ENCODE measurements at regions not wholly inside any gene's neighbourhood (a gene's known extent, or its start where the extent isn't known, plus 50 kb on each side); places are given as distances from the start of the nearest gene placed in this dataset.

DNA sequence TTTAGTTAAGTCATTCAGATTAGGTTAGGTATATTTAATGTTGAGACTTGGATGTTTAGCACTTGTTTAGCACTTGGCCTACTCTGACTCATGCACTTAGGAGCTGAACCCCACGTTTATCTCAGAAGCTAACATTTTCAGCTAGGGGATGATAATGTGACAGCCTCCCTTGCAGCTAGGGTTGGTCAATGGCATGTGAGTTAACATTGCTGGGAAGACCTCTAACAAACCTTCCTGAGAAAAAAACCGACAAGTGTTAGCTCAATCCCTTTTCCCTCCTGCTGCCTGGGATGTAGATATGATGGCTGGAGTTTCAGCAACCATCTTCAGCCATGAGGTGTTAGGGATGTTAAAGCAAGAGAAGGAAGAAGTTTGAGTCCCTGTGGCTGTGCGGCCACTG lies 185.0 kb upstream of the FOXF1 start:
- no peak for TF ChIP-seq BRCA1 (IDR thresholded peaks at IDR 0.05; ENCODE audit: low read depth, low read length)
- TF ChIP-seq GABPA (IDR thresholded peaks at IDR 0.05; ENCODE audit: low read depth), result no peak
- TF ChIP-seq ETV6 (conservative IDR thresholded peaks at IDR 0.05 in 1 of 2, IDR thresholded peaks at IDR 0.05 in 1 of 2; ENCODE audit: borderline replicate concordance in 1 of 2, low read depth in 1 of 2), result no peak
- TF ChIP-seq, protein P1, sequence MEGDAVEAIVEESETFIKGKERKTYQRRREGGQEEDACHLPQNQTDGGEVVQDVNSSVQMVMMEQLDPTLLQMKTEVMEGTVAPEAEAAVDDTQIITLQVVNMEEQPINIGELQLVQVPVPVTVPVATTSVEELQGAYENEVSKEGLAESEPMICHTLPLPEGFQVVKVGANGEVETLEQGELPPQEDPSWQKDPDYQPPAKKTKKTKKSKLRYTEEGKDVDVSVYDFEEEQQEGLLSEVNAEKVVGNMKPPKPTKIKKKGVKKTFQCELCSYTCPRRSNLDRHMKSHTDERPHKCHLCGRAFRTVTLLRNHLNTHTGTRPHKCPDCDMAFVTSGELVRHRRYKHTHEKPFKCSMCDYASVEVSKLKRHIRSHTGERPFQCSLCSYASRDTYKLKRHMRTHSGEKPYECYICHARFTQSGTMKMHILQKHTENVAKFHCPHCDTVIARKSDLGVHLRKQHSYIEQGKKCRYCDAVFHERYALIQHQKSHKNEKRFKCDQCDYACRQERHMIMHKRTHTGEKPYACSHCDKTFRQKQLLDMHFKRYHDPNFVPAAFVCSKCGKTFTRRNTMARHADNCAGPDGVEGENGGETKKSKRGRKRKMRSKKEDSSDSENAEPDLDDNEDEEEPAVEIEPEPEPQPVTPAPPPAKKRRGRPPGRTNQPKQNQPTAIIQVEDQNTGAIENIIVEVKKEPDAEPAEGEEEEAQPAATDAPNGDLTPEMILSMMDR (IDR thresholded peaks at IDR 0.05 in 2 of 3, conservative IDR thresholded peaks at IDR 0.05 in 1 of 3; ENCODE audit: control insufficient read depth in 2 of 3, extremely low read depth in 1 of 3, insufficient read depth in 1 of 3, low read depth in 3 of 3, low read length in 3 of 3), result no peak
- TF ChIP-seq TCF12 (IDR thresholded peaks at IDR 0.05; ENCODE audit: low read depth, low read length), result no peak

All from GM12878 (cell line).